ENCODE measurements at regions not wholly inside any gene's neighbourhood (a gene's known extent, or its start where the extent isn't known, plus 50 kb on each side); places are given as distances from the start of the nearest gene placed in this dataset.

- Mint-ChIP-seq H3K4me3 (no peak overlapping the region), H3K27ac (no peak overlapping the region), H3K4me1 (no peaks in the 10 kb centered on the region), H3K27me3 (ENCODE audit: low read depth) (no peaks in the 10 kb centered on the region), H3K36me3 (ENCODE audit: low read depth) (no peaks in the 10 kb centered on the region), H3K9me3 (peaks cover 6% of the 10 kb centered on the region)
- TF ChIP-seq CTCF (IDR thresholded peaks at IDR 0.05; ENCODE audit: unreplicated experiment in 3 of 3) = no peak
Observed at GRCh38 chr12:34339922-34340321, 317.6 kb downstream of the ALG10 start.

GRCh38 chr12:34340534-34341361 is 318.5 kb downstream of the ALG10 start:
- Mint-ChIP-seq H3K27ac (no peak overlapping the region), H3K36me3 (ENCODE audit: low read depth) (no peaks in the 10 kb centered on the region), H3K27me3 (ENCODE audit: low read depth) (no peaks in the 10 kb centered on the region), H3K4me1 (no peaks in the 10 kb centered on the region), H3K9me3 (peaks cover 6% of the 10 kb centered on the region), H3K4me3 (no peak overlapping the region)
- TF ChIP-seq CTCF (IDR thresholded peaks at IDR 0.05; ENCODE audit: unreplicated experiment in 3 of 3) = no peak

- H3K4me3 Mint-ChIP-seq = no peak overlapping the region
- H3K9me3 Mint-ChIP-seq = peaks cover 6% of the 10 kb centered on the region
- H3K27me3 Mint-ChIP-seq (ENCODE audit: low read depth) = no peaks in the 10 kb centered on the region
- no peak overlapping the region for H3K27ac Mint-ChIP-seq
- no peak for TF ChIP-seq CTCF (IDR thresholded peaks at IDR 0.05; ENCODE audit: unreplicated experiment in 3 of 3)
- H3K36me3 Mint-ChIP-seq (ENCODE audit: low read depth) = no peaks in the 10 kb centered on the region
- H3K4me1 Mint-ChIP-seq = no peaks in the 10 kb centered on the region
Observed at GRCh38 chr12:34341362-34341733, 319.1 kb downstream of the ALG10 start.

- Mint-ChIP-seq H3K4me3 (no peak overlapping the region), H3K27me3 (ENCODE audit: low read depth) (no peaks in the 10 kb centered on the region), H3K9me3 (peaks cover 9% of the 10 kb centered on the region), H3K36me3 (ENCODE audit: low read depth) (no peaks in the 10 kb centered on the region), H3K4me1 (no peaks in the 10 kb centered on the region), H3K27ac (no peak overlapping the region)
- no peak for TF ChIP-seq CTCF (IDR thresholded peaks at IDR 0.05; ENCODE audit: unreplicated experiment in 3 of 3)
Observed at GRCh38 chr12:34342048-34342447, 319.8 kb downstream of the ALG10 start.

- H3K4me3 Mint-ChIP-seq = no peak overlapping the region
- H3K4me1 Mint-ChIP-seq = no peaks in the 10 kb centered on the region
- no peaks in the 10 kb centered on the region for H3K27me3 Mint-ChIP-seq (ENCODE audit: low read depth)
- H3K36me3 Mint-ChIP-seq (ENCODE audit: low read depth) = no peaks in the 10 kb centered on the region
- TF ChIP-seq CTCF (IDR thresholded peaks at IDR 0.05; ENCODE audit: unreplicated experiment in 3 of 3) = no peak
- H3K27ac Mint-ChIP-seq = no peak overlapping the region
- peaks cover 8% of the 10 kb centered on the region for H3K9me3 Mint-ChIP-seq
Observed at GRCh38 chr12:34343345-34343744, 321.0 kb downstream of the ALG10 start.

GRCh38 chr12:34343766-34344165 is 321.5 kb downstream of the ALG10 start:
- H3K27me3 Mint-ChIP-seq (ENCODE audit: low read depth) = no peaks in the 10 kb centered on the region
- H3K36me3 Mint-ChIP-seq (ENCODE audit: low read depth) = no peaks in the 10 kb centered on the region
- H3K27ac Mint-ChIP-seq = no peak overlapping the region
- no peak for TF ChIP-seq CTCF (IDR thresholded peaks at IDR 0.05; ENCODE audit: unreplicated experiment in 3 of 3)
- H3K4me3 Mint-ChIP-seq = no peak overlapping the region
- H3K4me1 Mint-ChIP-seq = no peaks in the 10 kb centered on the region
- H3K9me3 Mint-ChIP-seq = peaks cover 8% of the 10 kb centered on the region

Data from nephron (organoid).